Retinal pigment epithelial cell (primary cell): ENCODE measurements at regions not wholly inside any gene's neighbourhood (a gene's known extent, or its start where the extent isn't known, plus 50 kb on each side); places are given as distances from the start of the nearest gene placed in this dataset.

Source experiments
- DNase-seq: peaks from one replicate; pipeline ENCODE4 v3.0.0-alpha.2; 2010; ENCODE audit warnings: low read depth
- H3K4me3 ChIP-seq: 2 replicates; pipeline ENCODE4 v1.5.1; 2011; ENCODE audit warnings: mild to moderate bottlenecking, low read length, control low read depth, moderate library complexity
- CTCF ChIP-seq: conservative IDR thresholded peaks from 2 replicates; pipeline ENCODE4 v1.5.1; 2011; ENCODE audit warnings: low read depth, low read length, control low read depth, inconsistent platforms

DNA sequence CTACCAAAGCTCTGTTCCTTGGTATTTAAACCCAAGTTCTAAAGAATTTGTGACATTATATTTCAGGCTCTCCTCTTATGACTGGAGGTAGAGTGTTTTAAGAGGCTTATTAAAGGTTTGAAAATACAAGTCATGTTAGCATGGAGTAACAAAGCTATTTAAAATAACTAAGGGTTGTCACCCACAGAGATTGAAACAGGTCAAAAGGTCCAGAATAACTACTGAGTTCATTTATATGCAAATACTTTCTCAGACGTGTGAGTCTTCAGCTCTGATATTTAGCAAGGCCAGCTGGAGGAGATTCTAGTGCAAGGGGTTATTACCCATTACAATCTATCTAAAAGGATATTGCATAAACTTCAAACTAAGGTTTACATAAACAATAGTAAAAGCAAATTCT is 1538.8 kb upstream of the CDH8 start:
- H3K4me3 ChIP-seq, result no peak overlapping the region
- no peak for DNase-seq
- TF ChIP-seq CTCF, result no peak

- no peak for DNase-seq
- no peak for TF ChIP-seq CTCF
- no peak overlapping the region for H3K4me3 ChIP-seq
These were observed 1531.9 kb upstream of the CDH8 start for GRCh38 chr16:63568164-63568563.

DNA sequence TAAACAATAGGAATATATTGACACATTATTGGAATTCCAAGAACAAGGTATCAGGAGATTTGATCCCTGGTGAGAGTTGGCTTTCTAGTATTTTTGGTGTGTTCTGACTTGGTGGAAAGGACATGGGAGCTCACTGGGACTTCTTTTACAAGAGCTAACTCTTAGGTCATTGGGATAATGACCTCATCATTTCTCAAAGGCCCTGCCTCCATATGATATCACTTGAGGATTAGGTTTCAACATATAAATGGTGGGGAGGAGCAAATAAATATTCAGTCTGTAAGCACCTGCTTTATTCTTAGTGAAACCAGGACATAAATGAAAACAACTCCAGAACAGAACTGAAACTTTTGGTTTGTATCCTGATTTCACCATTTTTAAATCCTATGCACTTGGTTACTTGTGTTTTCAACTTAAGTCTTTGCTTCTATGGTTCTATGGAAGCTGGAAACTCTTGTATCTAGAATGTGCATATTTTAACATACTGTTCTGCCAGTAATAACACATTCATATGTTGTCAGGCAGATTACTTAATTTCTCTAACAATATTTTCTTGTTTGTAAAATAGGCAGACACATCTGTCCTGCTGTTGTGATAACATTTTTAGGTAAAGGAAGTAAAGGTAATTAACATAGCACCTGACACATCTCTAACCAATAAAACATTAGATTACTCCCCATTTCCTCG is 1527.7 kb upstream of the CDH8 start:
- no peak for TF ChIP-seq CTCF
- H3K4me3 ChIP-seq, result no peak overlapping the region
- DNase-seq, result no peak

- TF ChIP-seq CTCF, result no peak
- no peak overlapping the region for H3K4me3 ChIP-seq
- no peak for DNase-seq
These were observed 1517.7 kb upstream of the CDH8 start for GRCh38 chr16:63553980-63554379.

DNA sequence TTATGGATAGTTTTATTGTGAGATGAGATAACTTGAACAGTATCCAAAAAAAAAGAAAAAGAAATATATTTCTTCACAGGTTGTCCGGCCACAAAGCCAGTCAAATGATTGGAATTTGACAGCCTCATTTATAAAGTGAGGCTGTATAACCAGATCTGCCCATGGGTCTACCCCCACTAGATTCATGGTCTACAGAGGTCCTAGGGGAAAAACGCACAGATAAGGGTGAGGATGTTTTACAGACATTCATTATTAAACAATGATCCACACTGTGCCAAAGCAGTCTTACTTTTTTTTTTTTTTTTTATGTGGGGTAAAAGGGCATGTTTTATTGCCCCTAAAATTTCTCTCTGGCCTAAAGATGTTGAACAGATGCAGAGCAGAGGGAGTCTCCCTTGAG is 1503.0 kb upstream of the CDH8 start:
- no peak for TF ChIP-seq CTCF
- no peak overlapping the region for H3K4me3 ChIP-seq

DNA sequence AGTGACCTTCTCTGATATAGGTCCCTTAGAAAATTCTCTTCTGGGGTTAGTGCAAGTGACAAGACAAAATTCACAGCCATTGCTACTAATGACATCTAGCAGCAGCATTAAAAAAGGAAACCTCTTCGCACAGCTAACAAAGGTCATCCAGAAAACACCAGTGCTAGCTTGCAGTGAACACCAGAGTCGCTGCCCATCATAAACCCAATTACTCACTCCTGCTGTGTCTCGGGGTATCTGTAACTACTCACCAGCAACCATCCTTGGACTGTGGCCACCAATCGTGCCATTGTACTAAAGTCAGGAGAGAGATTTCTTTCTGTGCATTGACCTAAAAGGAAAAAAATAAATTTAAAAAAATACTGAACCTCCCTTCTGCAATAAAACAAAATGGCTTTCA is 1494.7 kb upstream of the CDH8 start:
- TF ChIP-seq CTCF, result no peak
- DNase-seq, result no peak
- H3K4me3 ChIP-seq, result no peak overlapping the region

More for the DNA sequence above, 1503.0 kb upstream of the CDH8 start:
- DNase-seq, result no peak

- TF ChIP-seq CTCF, result peak; percentile 17
- no peak overlapping the region for H3K4me3 ChIP-seq
- no peak for DNase-seq
These were observed 1494.0 kb upstream of the CDH8 start for GRCh38 chr16:63530208-63530607.
